Neural cell (in vitro differentiated cells): ENCODE measurements at regions not wholly inside any gene's neighbourhood (a gene's known extent, or its start where the extent isn't known, plus 50 kb on each side); places are given as distances from the start of the nearest gene placed in this dataset.

Experiments
- EZH2 ChIP-seq: fragments of 200-600, 300-800 bp; shearing (Covaris generic), sonication (generic); IDR thresholded peaks from 2 replicates; pipeline ENCODE4 v1.6.1; 2014; ENCODE audit warnings: antibody characterized with exemption, low read length, borderline replicate concordance, mild to moderate bottlenecking; ENCODE audit not compliant: insufficient read depth, poor library complexity, severe bottlenecking
- MXI1 ChIP-seq: fragments of 450-650 bp; conservative IDR thresholded peaks from 2 replicates; pipeline ENCODE4 v1.6.1; 2014; ENCODE audit warnings: antibody characterized with exemption, mild to moderate bottlenecking; ENCODE audit not compliant: poor library complexity, severe bottlenecking
- POLR2AphosphoS5 ChIP-seq: IDR thresholded peaks from 2 replicates; pipeline ENCODE4 v1.6.1; 2012
- RAD21 ChIP-seq: fragments of 450-650 bp; conservative IDR thresholded peaks from 2 replicates; pipeline ENCODE4 v1.6.1; 2014; ENCODE audit warnings: antibody characterized with exemption, mild to moderate bottlenecking, moderate library complexity
- SMC3 ChIP-seq: fragments of 450-650 bp; conservative IDR thresholded peaks from 2 replicates; pipeline ENCODE4 v1.6.1; 2014; ENCODE audit warnings: antibody characterized with exemption, mild to moderate bottlenecking, moderate library complexity; ENCODE audit not compliant: poor library complexity
- TAF1 ChIP-seq: IDR thresholded peaks from 2 replicates; pipeline ENCODE4 v1.6.1; 2012; ENCODE audit warnings: low read depth
- TF ChIP-seq, protein P1 (sequence below): fragments of 450-650 bp; IDR thresholded peaks from 2 replicates; pipeline ENCODE4 v1.5.1; 2014; ENCODE audit warnings: antibody characterized with exemption, mild to moderate bottlenecking, moderate library complexity; ENCODE audit not compliant: poor library complexity, severe bottlenecking

DNA sequence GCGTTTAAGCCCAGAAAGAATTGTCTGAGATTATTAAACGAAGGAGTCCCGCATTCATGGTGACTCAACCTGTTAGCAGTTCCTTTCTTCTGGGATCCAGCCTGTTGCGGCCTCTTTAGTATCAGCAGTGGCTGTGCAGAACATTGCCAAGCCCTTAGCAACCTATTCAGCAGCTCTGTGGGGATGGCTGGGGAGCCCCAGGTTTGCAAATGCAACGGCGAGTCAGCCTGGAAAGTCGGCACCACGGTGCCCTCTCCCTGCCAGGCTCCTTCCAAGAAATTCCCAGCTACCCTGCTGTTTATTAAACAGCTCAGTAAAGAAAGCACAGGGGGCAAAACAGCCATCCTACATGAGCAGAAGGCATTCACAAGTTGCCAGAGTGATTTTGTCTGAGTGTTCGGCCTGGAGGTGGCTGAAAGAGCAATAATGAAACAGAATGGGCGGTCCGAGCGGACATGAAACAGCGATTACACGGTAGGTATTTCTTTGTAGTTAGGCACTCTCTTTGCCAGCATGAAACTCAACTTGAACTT lies 198.3 kb downstream of the BAMBI start:
- TF ChIP-seq, protein P1, sequence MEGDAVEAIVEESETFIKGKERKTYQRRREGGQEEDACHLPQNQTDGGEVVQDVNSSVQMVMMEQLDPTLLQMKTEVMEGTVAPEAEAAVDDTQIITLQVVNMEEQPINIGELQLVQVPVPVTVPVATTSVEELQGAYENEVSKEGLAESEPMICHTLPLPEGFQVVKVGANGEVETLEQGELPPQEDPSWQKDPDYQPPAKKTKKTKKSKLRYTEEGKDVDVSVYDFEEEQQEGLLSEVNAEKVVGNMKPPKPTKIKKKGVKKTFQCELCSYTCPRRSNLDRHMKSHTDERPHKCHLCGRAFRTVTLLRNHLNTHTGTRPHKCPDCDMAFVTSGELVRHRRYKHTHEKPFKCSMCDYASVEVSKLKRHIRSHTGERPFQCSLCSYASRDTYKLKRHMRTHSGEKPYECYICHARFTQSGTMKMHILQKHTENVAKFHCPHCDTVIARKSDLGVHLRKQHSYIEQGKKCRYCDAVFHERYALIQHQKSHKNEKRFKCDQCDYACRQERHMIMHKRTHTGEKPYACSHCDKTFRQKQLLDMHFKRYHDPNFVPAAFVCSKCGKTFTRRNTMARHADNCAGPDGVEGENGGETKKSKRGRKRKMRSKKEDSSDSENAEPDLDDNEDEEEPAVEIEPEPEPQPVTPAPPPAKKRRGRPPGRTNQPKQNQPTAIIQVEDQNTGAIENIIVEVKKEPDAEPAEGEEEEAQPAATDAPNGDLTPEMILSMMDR, result no peak
- TF ChIP-seq TAF1, result no peak
- TF ChIP-seq MXI1, result no peak
- TF ChIP-seq RAD21, result no peak
- no peak for TF ChIP-seq EZH2
- TF ChIP-seq SMC3, result no peak
- TF ChIP-seq POLR2AphosphoS5, result no peak
